ENCODE measurements at regions not wholly inside any gene's neighbourhood (a gene's known extent, or its start where the extent isn't known, plus 50 kb on each side); places are given as distances from the start of the nearest gene placed in this dataset.
"Not testable (repeated sequence)": the region's sequence is repeated elsewhere in the genome, so short reads cannot be mapped to it uniquely, and the experiment has no call there.

DNA sequence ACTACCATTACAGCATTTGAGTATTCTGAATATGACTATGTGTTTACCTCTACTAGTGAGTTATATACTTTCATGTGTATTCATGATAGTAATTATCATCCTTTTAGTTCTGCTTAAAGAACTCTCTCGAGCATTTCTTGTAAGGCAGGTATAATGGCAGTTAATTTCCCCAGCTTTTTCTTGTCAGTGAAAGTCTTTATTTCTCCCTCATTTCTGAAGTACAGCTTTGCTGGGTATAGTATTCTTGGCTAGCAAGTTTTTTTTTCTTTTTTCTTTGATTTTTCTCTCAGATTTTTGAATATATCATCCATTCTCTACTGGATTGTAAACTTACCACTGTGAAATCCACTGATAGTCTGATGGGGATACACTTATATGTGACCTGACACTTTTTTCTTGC, 165.9 kb upstream of the ARHGAP5 start:
- DNase-seq: no peak

DNA sequence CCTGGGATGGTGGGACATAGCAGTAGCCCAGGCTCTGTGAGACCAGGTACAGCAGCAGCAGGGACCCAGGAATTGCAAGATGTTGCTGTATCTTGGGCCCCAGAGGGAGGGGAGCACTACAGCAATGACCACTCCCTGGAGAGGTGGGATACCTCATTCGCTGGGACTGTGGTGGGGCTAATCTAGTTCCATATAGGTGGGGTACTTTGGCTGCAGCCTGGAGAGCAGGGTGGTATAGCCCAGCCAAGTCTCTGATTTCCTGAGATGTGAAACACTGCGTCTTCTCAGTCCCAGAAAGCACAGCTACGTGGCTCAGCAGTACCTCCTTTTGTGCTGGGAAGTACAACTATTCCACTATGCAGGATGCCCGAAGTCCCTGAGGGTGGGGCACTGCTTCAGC, 163.7 kb upstream of the ARHGAP5 start:
- DNase-seq: no peak

DNA sequence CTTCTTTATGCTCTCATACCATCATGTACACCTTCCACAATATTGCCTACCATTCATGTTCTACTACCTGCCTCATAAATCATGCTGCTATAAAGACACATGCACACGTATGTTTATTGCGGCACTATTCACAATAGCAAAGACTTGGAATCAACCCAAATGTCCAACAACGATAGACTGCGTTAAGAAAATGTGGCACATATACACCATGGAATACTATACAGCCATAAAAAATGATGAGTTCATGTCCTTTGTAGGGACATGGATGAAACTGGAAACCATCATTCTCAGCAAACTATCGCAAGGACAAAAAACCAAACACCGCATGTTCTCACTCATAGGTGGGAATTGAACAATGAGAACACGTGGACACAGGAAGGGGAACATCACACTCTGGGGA, 158.8 kb upstream of the ARHGAP5 start:
- not testable (repeated sequence) for DNase-seq

DNA sequence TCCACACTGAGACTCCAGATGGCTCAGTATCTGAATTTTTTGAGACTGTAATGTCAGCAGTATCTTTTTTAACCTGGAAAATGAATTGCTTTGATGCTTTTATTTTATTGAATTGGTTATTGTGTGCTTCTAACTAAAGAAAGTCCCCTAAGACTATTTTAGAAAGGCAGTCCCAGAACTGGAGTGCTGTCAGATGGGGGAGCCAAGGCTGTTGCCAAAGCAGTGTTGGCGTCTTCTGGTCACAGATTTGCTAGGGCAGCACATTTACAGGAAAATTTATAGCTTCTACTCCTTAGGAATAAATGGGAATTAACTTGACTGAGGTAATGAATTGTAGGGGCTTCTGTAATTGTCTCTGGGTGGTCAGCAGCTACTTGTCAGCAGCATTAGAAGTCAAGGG, 157.1 kb upstream of the ARHGAP5 start:
- DNase-seq: no peak

DNA sequence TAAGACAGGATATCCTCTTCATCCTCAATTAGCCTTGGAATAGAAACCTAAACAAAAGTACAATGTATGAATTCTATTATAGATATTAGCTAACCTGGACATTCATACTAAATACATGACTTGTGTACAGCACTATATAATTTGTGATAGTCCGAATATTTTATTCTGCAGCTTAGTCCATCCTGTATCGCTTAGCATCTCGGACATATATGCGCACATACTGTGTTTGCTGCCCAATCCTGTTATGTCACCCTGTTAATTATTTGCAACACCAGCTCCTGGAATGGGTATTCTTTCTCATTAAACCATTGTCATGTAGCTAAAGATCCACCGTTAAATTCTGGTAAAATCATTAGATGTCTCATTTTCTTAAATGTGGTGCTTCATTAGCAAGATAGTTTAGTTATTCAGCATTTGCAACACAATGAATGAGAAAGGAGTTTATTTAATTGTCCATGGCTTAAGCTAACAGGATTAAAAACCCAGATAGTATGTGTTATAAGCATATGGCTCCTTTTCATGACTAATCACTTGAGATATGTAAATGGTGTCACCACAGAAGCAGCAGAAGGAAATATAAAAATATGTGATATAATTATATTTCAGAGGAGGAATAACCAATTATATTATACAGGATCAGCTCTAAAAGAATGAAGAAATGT, 156.0 kb upstream of the ARHGAP5 start:
- DNase-seq: no peak

DNA sequence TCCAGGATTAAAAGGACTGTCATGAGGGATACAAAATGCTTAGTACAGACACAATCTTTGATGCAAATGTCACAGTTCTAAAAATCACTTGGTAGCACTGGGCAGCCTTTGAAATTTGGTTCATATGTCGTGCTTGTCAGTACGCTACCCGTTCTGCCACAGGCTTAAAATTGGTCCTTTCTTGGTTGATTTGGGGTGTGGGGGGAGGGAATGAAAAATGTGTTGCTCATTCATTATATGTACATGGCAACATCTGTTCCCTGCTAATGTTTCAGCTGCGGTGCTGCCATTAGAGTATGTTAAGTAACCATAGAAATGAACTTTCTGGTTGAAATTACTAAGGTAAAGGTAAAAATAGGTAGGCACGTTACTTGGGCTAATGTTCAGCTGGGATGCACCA, 155.4 kb upstream of the ARHGAP5 start:
- DNase-seq: no peak

DNA sequence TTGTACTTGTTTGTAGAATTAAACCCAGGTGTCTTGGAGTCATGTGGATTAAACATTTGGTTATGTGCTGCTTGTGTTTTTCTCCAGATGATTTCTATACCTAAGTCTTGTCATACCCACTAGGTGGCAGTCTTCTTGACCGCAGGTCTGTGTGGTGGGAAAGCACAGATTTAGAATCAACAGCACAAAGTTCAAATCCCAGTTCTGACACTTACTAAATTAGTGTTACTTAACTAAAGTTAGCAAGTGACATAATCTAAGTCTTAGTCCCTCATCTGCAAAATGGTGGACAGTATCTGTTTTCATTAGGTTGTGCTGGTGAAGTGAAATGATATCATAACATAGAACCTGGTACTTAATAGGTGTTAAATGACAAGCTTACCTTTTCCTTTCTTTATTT, 151.0 kb upstream of the ARHGAP5 start:
- DNase-seq: no peak

DNA sequence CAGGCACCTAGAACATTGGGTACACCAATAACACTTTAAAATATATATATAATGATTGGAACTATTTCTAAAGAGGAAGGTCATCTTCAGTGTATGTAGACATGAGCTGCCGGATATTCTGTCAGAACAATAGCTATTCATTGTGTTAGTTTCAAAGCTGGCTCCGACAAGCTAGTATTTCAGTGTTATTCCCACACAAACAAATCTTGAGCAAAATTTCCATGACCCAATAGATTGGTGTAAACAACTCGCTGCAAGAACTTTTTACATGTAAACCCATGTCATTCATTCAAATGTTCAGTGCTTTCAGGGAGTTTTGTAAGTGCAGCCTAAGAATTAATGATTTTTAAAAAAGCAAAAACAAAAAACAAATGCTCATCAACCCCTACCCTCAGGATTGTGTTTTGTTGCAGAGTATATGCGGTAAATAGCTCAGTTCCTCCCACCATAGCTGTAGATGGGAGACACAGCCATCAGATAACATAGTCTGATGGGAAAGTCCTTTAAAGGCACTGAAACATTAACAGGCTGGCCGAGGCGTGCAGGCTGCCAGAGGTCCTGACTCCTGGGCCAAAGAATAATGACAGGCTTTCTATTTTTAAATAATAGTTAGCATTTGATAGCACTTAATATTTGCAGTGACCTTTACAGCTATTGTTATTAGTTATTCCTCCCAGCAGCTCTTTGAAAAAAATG, 150.3 kb upstream of the ARHGAP5 start:
- no peak for DNase-seq

DNA sequence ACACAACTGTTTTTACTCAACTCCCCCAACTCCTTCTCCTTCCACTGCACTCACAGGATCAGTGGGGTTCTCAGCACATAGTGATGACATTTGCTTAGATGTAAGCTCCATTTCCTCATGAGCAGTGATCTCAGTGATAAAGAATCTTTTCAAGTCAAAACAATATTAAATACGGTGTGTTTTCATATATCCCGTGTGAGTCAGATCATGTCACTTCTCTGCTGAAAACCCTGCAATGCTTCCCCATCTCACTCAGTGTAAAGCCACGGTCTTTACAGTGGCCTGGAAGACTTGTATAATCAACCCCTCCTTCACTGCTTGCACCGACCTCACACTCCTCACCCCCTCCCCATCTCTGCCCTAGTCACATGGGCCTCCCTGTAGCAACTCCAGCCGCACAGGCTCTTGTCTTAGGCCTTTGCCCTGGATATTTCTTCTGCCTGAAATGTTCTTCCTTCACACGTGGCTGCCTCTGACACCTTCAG, 149.7 kb upstream of the ARHGAP5 start:
- peak; percentile 42 for DNase-seq

DNA sequence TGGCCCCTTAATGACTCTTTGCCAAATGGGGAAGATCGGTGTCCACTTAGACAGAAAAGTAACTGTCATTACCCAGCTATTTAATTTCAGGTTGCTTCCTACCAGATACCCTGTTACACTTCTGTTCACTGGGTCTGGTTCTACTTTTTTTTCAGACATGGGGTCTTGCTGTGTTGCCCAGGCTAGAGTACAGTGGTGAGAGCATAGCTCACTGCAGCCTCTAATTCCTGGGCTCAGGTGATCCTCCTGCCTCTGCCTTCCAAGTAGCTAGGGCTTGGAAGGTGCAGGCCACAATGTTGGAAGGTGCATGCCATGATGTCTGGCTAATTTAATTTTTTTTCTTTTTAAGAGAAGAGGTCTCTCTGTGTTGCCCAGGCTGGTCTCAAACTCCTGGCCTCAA, 147.0 kb upstream of the ARHGAP5 start:
- DNase-seq: no peak

DNA sequence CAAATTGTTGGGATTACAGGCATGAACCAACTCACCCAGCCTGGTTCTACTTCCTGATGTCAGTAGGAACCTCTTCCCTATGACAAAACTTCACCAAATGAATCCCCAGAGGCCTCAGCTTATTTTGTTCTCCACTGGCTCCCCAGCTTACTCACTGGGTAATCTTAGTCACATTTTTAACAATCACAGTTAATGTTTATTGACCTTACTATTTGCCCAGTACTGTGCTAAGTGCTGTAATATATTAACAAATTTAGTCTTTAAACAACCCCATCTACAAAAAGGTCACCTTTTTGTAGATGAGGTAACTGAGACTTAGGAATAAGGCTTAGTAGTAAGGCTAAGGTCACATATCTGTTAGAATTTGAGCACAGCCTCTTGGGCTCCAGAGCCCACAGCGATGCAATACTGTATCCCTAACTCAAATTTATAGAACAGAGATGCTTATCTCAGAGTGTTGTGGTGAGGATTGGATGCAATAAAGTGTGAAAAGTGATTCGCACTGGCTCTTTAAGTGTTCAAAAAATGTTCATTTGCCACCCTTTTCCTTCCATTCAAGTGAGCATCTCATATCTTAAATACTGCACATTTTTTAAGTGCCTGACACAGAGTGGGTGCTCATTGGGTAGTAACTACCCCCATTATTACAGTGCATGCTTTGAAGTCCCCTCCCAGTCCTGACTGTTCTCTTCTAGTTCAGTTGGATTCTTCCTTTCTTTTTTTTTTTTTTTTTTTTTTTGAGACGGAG, 146.4 kb upstream of the ARHGAP5 start:
- DNase-seq: no peak

DNA sequence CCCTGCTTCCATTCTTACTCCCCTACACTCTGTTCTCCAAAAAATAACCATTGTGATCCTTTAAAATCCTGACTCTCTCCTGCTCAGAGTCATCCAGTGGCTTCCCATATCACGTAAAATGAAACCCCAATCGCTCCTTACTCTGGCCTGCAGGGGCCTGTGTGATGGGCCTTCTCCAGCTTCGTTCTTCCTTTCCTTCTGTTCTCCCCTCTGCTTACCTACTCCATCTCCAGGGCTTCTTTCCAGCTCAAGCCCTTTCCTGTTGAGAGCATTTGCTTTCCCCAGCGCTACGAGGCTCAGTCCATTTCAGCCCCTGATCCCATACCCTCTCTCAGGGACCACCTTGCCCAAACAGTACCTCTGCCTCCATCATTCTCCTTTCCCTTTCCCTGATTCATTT, 144.4 kb upstream of the ARHGAP5 start:
- DNase-seq: no peak

DNA sequence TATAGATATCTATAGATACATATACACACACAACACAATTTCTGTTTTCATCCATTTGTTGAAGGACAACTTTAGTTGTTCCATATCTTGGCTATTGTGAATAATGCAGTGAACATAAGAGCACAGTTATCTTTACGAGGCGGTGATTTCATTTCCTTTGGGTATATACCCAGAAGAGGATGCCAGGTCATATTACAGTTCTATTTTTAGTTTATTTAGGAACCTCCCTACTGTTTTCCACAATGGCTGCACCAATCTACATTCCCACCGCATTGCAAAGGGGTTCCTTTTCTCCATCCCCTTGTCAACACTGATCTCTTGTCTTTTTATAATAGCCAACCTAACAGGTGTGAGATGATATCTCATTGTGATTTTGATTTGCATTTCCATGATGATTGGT, 143.4 kb upstream of the ARHGAP5 start:
- DNase-seq: no peak

DNA sequence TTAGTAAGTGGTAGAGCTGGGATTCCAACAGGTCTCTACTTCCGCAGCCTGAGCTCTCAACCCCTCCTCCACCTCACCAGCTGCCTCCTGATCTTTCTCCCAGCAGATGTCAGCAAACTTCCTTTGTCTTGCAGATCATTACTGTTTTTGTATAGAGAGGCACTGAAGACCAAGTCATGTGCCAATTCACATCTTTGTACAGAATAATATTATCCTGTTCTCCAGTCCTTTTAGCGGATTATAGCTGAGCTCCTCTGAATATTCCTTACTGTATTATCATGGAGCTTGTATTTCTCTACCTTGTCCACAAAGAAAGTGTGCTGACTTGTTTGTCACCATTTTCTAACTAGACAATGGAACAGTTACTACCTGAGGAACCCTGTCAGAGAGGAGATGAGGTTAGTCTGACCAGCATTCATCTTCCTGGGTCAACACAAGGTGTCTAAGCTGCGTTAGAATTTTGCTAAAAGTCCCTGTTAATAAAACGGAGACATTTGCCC, 142.3 kb upstream of the ARHGAP5 start:
- no peak for DNase-seq

DNA sequence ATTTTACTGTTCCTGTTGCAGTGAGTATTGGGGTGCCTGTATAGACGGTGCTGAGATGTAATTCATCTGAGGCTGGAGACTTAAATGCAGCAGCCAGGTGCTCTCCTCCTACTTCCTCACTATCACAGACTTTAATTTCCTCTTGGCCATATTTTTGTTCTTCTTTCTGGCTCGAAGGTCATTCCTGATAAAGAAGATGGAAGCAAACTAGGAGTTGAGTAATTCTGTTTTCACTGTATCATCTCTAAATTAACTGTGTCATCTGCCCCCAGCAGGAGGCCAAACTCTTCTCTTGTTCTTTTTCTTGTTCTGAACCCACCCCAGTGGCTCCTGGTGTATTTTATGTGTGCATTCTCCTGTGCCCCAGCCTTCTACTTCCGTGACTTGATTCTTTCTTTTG, 141.7 kb upstream of the ARHGAP5 start:
- no peak for DNase-seq

DNA sequence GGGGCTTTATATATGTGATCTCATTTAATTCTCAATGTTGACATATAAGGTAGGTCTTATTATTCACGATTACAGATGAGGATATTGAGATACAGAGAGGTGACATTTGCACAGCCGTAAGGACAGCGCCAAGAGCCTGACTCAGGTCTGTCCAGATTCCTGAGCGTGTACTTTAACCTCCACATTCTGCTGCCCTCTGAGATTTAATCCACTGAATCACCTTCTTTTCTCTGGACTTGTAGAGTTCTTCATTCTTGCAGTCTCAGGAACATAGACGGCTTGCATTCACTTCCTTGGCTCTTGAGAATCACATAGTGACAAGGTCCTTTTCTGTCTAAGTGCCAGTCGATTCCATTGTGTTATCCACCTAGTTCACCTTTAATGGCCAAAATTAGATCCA, 141.0 kb upstream of the ARHGAP5 start:
- no peak for DNase-seq

DNA sequence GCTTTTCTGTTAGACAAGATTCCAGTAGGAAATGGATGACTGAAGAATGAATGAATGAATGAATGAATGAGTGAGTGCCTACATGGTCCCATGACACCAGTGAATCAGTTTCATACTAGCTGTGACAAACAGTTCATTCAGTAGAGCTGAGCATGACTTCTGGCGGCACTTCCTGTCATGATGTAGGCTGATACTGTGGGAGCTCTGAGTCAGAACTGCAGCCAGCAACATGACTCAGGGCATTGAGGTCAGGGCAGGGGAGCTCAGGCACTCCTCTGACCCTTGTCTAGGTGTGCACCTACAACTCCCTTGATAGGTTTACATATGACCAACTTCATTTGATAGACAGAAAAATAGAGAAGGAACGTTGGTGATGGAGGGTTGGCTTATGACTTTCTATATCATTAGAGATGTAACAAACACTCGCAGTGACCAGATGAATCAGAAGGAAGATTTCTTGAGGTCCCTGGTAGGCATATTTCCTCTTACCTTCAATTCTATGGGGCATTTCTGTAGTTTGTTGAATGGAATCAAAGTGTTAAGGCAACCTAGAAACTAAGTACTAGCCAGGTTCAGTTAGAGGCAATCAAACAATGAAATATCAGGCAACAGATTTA, 139.3 kb upstream of the ARHGAP5 start:
- DNase-seq: peak; percentile 85

DNA sequence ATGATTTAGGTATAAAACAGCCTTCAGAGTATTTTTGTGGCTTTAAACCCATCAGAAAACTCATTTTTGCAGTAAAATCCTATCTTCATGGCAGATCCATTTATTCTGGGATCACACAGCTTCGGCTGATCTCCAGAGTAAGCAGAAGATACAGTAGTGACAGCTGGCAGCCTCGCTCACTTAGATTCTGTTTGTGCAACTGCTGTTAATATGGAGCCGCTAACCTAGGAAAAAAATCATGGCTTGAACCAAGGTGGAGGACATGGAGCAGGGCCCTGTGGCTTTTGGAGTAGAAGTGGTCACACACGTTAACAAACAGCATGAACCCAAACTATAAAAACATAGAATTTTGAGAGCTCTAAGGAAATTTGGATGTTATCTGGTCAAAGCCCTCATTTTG, 137.2 kb upstream of the ARHGAP5 start:
- DNase-seq: no peak

DNA sequence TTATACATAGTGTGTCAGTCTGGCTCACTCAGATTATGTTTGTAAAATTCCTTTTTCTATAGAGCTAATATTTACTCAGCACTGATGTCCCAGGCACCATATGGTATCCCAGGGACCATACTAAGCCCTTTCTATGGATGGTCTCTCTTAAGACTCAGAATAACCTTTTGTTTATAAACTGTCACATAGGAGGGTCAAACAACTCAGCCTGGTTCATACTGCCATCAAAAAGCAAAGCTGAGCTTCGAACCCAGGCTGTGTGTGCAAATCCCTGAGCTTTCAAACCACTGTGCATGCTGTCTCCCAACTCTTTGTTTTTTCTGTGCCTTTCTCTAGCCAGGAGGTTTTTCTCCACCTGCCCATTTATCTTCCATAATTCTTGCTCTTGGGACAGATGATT, 135.6 kb upstream of the ARHGAP5 start:
- DNase-seq: no peak

DNA sequence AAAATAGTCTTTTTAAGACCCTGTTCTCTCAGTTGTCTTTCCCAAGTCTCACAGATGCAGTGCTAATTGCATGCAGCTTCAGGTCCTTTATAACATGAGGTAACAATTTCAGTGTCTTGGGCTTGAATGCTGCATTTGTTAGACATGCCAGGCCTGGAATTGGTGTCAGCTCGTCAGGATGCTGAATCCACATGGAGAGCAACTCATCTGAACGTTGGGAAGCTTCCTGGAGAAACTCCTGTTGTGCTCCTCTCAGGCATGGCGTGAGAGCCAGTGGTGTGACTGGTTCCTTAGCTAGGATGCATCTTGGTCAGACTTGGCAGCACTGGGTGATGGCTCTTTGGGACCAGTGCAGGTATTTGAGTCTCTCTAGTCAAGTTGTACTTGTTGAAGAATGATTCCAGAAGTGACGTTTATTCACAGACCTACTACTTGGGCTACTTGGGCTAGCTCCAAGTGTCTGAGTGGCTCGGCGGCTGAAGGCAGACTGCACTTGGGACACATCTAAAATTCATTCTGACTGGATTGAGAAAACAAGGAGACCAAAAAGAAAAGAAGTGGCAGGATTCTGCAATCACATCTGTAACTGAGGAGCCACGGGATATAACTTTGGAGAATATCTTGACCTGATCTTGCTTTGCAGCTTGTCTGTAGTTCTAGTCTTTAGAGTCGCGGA, 134.8 kb upstream of the ARHGAP5 start:
- no peak for DNase-seq

DNA sequence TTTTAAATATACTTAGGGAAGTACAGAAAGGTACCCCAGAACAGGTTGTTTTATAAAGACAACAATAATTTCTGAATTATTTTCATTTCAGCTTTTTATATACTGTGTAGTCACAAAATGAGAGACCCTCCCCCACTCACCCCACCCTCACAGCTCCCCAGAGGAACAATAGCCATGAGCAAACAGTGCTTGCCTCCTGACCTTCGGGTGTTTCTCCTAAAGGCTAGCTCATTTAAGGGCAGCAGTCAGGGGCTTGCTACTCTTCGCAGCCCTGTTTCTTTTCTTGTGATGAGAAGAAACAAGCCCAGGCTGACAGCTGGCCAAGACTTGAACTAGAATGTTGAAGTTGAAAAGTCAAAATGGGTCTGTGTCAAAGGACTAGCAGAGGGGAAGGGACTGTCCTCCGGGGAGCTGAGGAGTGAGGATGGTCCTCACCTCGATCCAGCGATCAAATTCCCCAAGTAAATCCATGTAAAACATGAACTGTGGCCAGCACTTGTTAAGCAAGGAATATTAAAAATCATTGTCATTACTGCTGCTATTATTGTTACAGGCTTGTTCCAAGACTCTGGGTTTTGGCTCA, 133.8 kb upstream of the ARHGAP5 start:
- no peak for DNase-seq

DNA sequence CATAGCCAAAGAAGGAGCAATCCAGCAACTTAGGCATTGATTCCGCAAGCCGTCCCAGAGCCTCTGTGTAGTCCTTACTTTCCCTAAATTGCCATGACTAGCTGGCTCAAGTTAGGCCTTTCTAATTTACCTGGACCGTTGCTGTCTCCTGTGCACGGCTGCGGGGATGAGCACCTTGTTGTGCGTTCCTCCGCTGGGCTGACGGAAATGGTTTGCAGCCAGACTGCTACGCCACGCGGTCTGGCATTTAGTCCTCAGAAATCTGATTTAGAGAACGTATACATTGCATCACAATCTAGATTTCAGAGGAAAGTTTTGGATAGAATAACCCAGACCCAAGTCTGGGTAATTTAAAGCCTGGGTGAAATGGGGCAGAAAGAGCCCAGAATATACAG, 133.2 kb upstream of the ARHGAP5 start:
- no peak for DNase-seq

All from stimulated activated CD4-positive, alpha-beta T cell treated with anti-CD3 and anti-CD28 coated beads, Interleukin-1b, Interleukin-23, amount 100 ng/mL, for 48 hours (primary cell).